B cell (primary cell): ENCODE measurements at regions not wholly inside any gene's neighbourhood (a gene's known extent, or its start where the extent isn't known, plus 50 kb on each side); places are given as distances from the start of the nearest gene placed in this dataset.
"Not testable (repeated sequence)": the region's sequence is repeated elsewhere in the genome, so short reads cannot be mapped to it uniquely, and the experiment has no call there.

Experiments
- ATAC-seq: fragments of 200-7000 bp; cut with Tn5 transposase; one replicate; pipeline ENCODE4 v1.10.0; 2021; ENCODE audit warnings: low read depth, mild to moderate bottlenecking, moderate number of reproducible peaks, moderate library complexity
- CTCF ChIA-PET: fragments of 350-600 bp; sonication (Branson Sonifier 250); formaldehyde crosslinking; loops from one replicate; lab custom pipeline; 2021; ENCODE audit warnings: antibody characterized with exemption, inconsistent platforms; lab: Charles Lee
- POLR2A ChIA-PET: fragments of 350-600 bp; sonication (Branson Sonifier 250); formaldehyde crosslinking; loops from one replicate; lab custom pipeline; 2021; ENCODE audit warnings: antibody characterized with exemption; lab: Charles Lee
- DNase-seq: peaks from one replicate; pipeline ENCODE4 v3.0.0; 2013
- H2AFZ ChIP-seq: 2 replicates; pipeline ENCODE4 v1.6.1; 2012; ENCODE audit warnings: mild to moderate bottlenecking, low read depth, low read length; ENCODE audit not compliant: insufficient read depth, poor library complexity, severe bottlenecking
- H3K27ac ChIP-seq, 2 donors: 1 replicate in 1 of 2; 2 replicates in 1 of 2; pipeline ENCODE4 v1.5.1; 2012 to 2013; ENCODE audit warnings: low read length in 2 of 2, mild to moderate bottlenecking in 2 of 2, moderate library complexity in 1 of 2
- H3K27me3 ChIP-seq, 4 experiments: fragments of 200-600 bp in 1 of 4; sonication (generic) in 1 of 4; replicated peaks in 1 of 4; 1 replicate in 2 of 4; 2 replicates in 2 of 4; pipeline versions ENCODE4 v1.6.1 to v1.7.0; 2013 to 2016; ENCODE audit warnings: low read length in 3 of 4, mild to moderate bottlenecking in 2 of 4, mixed read lengths in 1 of 4, moderate library complexity in 1 of 4; ENCODE audit not compliant: insufficient read depth in 4 of 4, control insufficient read depth in 3 of 4; ENCODE audit errors: control extremely low read depth in 1 of 4
- H3K36me3 ChIP-seq, 2 experiments: replicated peaks in 1 of 2; 1 replicate in 1 of 2; 2 replicates in 1 of 2; pipeline versions ENCODE4 v1.6.1 to v1.7.1; 2013; ENCODE audit warnings: low read length in 1 of 2; ENCODE audit not compliant: insufficient read depth in 2 of 2, control insufficient read depth in 1 of 2; ENCODE audit errors: control extremely low read depth in 1 of 2, extremely low read depth in 1 of 2
- H3K4me1 ChIP-seq, 2 donors: fragments of 200-600 bp in 1 of 2; sonication (generic) in 1 of 2; 1 replicate in 1 of 2; 2 replicates in 1 of 2; pipeline versions ENCODE4 v1.5.1 to v1.6.1; 2013 to 2017; ENCODE audit warnings: low read length in 2 of 2; ENCODE audit not compliant: control insufficient read depth in 2 of 2, insufficient read depth in 2 of 2
- H3K4me2 ChIP-seq: replicated peaks from 2 replicates; pipeline ENCODE3; 2012; ENCODE audit warnings: mild to moderate bottlenecking, low read depth, low read length; ENCODE audit not compliant: poor library complexity, severe bottlenecking
- H3K4me3 ChIP-seq, 5 experiments: fragments of 200-600 bp in 1 of 5; sonication (generic) in 1 of 5; 1 replicate in 3 of 5; 2 replicates in 2 of 5; pipeline versions ENCODE4 v1.5.1 to v1.7.0; 2011 to 2016; ENCODE audit warnings: low read length in 4 of 5, mild to moderate bottlenecking in 4 of 5, low read depth in 2 of 5, control low read depth in 1 of 5, moderate library complexity in 1 of 5; ENCODE audit not compliant: insufficient read depth in 1 of 5; ENCODE audit errors: control extremely low read depth in 1 of 5, extremely low read depth in 1 of 5
- H3K79me2 ChIP-seq: fragments of 200-600 bp; sonication (generic); one replicate; pipeline ENCODE4 v1.6.0; 2016; ENCODE audit warnings: low read length; ENCODE audit not compliant: control insufficient read depth, insufficient read depth
- H3K9ac ChIP-seq: fragments of 200-600 bp; sonication (generic); 2 replicates; pipeline ENCODE4 v1.6.1; 2017; ENCODE audit warnings: mild to moderate bottlenecking, low read length, moderate library complexity
- H3K9me3 ChIP-seq, 3 donors: one replicate each; pipeline versions ENCODE4 v1.6.1 to v1.7.1; 2013; ENCODE audit warnings: low read length in 2 of 3; ENCODE audit not compliant: control insufficient read depth in 2 of 3, insufficient read depth in 1 of 3; ENCODE audit errors: control extremely low read depth in 1 of 3
- H4K20me1 ChIP-seq: 2 replicates; pipeline ENCODE4 v1.6.0; 2012; ENCODE audit warnings: mild to moderate bottlenecking, low read length; ENCODE audit not compliant: insufficient read depth, control insufficient read depth, poor library complexity, severe bottlenecking
- H3K27ac Mint-ChIP-seq: one replicate; pipeline ENCODE4 v1.8.0; 2021; ENCODE audit warnings: mixed read lengths
- H3K27me3 Mint-ChIP-seq: one replicate; pipeline ENCODE4 v1.8.0; 2021; ENCODE audit warnings: mixed read lengths
- H3K4me1 Mint-ChIP-seq: one replicate; pipeline ENCODE4 v1.8.0; 2021; ENCODE audit warnings: mixed read lengths
- H3K4me3 Mint-ChIP-seq: one replicate; pipeline ENCODE4 v1.8.0; 2021; ENCODE audit warnings: mixed read lengths
- H3K9me3 Mint-ChIP-seq: one replicate; pipeline ENCODE4 v1.8.0; 2022; ENCODE audit warnings: mixed read lengths; ENCODE audit not compliant: insufficient read depth
- CTCF ChIP-seq: fragments of 200-600 bp; IDR thresholded peaks from one replicate; pipeline ENCODE4 v1.8.0; 2022; ENCODE audit warnings: antibody characterized with exemption, mild to moderate bottlenecking
- EZH2 ChIP-seq: IDR thresholded peaks from 2 replicates; pipeline ENCODE4 v1.6.1; 2012; ENCODE audit warnings: borderline replicate concordance, low read depth, mild to moderate bottlenecking, moderate library complexity, low read length; ENCODE audit not compliant: insufficient read depth, poor library complexity, severe bottlenecking
- WGBS: methylation state at CpG from one replicate; pipeline ENCODE4 v1.1.5; 2013; ENCODE audit warnings: missing lambda C conversion rate; ENCODE audit not compliant: insufficient coverage; 5-methylcytosine and 5-hydroxymethylcytosine counted together
- intact Hi-C: fragments of 100-400 bp; cut with micrococcal nuclease; formaldehyde crosslinking; loops from one replicate; pipeline ENCODE4 v1.10.0; 2022

GRCh38 chr2:176913955-176914354 lies 298.6 kb upstream of the HNRNPA3 start:
- no peak overlapping the region for H3K27ac ChIP-seq
- H3K4me3 Mint-ChIP-seq = no peak overlapping the region
- H3K4me2 ChIP-seq = no peak overlapping the region
- H3K9me3 Mint-ChIP-seq = no peaks in the 10 kb centered on the region
- no CpG with 5 or more reads among the region's 1 CpG for WGBS
- CTCF ChIA-PET = no interaction called here
- H3K4me1 ChIP-seq = no peaks in the 10 kb centered on the region
- H3K27me3 ChIP-seq = no peaks in the 10 kb centered on the region
- H3K4me1 Mint-ChIP-seq = no peaks in the 10 kb centered on the region
- TF ChIP-seq EZH2 (no peak), CTCF (no peak)
- H3K79me2 ChIP-seq = no peaks in the 10 kb centered on the region
- H3K4me3 ChIP-seq = no peak overlapping the region
- peaks cover 24% of the 10 kb centered on the region for H3K27me3 Mint-ChIP-seq
- intact Hi-C loops = no loop called here
- H3K27ac Mint-ChIP-seq = no peak overlapping the region
- no peak overlapping the region for H3K9ac ChIP-seq
- H3K36me3 ChIP-seq = no peaks in the 10 kb centered on the region
- no peaks in the 10 kb centered on the region for H3K9me3 ChIP-seq
- ATAC-seq (no peak), DNase-seq (no peak)
- POLR2A ChIA-PET = no interaction called here
- no peak overlapping the region for H2AFZ ChIP-seq
- H4K20me1 ChIP-seq = no peaks in the 10 kb centered on the region

- no peak overlapping the region for H3K4me3 Mint-ChIP-seq
- H3K9me3 Mint-ChIP-seq = no peaks in the 10 kb centered on the region
- H3K9me3 ChIP-seq = no peaks in the 10 kb centered on the region
- no peaks in the 10 kb centered on the region for H3K79me2 ChIP-seq
- H3K4me2 ChIP-seq = no peak overlapping the region
- ATAC-seq (no peak), DNase-seq (no peak)
- H3K27me3 Mint-ChIP-seq = peaks cover 24% of the 10 kb centered on the region
- H3K27ac ChIP-seq = no peak overlapping the region
- H3K4me1 Mint-ChIP-seq = no peaks in the 10 kb centered on the region
- no peak overlapping the region for H2AFZ ChIP-seq
- no peak overlapping the region for H3K4me3 ChIP-seq
- WGBS = 100% methylated on average over 3 of the region's 3 CpGs
- no peak for TF ChIP-seq EZH2
- POLR2A ChIA-PET = no interaction called here
- H3K4me1 ChIP-seq = no peaks in the 10 kb centered on the region
- no peak overlapping the region for H3K27ac Mint-ChIP-seq
- H4K20me1 ChIP-seq = no peaks in the 10 kb centered on the region
- no peaks in the 10 kb centered on the region for H3K27me3 ChIP-seq
- H3K36me3 ChIP-seq = no peaks in the 10 kb centered on the region
- CTCF ChIA-PET = no interaction called here
- intact Hi-C loops = no loop called here
- no peak overlapping the region for H3K9ac ChIP-seq
Observed at GRCh38 chr2:176914371-176914770, 298.2 kb upstream of the HNRNPA3 start.

- not testable (repeated sequence) for H3K9me3 Mint-ChIP-seq, H4K20me1 ChIP-seq, H3K27ac Mint-ChIP-seq
Observed at GRCh38 chr2:176922545-176922944, 290.0 kb upstream of the HNRNPA3 start.

More at GRCh38 chr2:176922545-176922944, 290.0 kb upstream of the HNRNPA3 start:
- POLR2A ChIA-PET, H3K4me3 ChIP-seq, CTCF ChIA-PET, ATAC-seq, H3K79me2 ChIP-seq, H3K27me3 ChIP-seq, H3K27me3 Mint-ChIP-seq, H3K4me1 Mint-ChIP-seq, intact Hi-C loops, H3K9me3 ChIP-seq, H3K4me2 ChIP-seq, H3K4me1 ChIP-seq, H2AFZ ChIP-seq, H3K9ac ChIP-seq, H3K27ac ChIP-seq, H3K4me3 Mint-ChIP-seq, H3K36me3 ChIP-seq, DNase-seq: not testable (repeated sequence)
- WGBS = no CpG with 5 or more reads among the region's 3 CpGs
